ENCODE measurements at regions not wholly inside any gene's neighbourhood (a gene's known extent, or its start where the extent isn't known, plus 50 kb on each side); places are given as distances from the start of the nearest gene placed in this dataset.

DNA sequence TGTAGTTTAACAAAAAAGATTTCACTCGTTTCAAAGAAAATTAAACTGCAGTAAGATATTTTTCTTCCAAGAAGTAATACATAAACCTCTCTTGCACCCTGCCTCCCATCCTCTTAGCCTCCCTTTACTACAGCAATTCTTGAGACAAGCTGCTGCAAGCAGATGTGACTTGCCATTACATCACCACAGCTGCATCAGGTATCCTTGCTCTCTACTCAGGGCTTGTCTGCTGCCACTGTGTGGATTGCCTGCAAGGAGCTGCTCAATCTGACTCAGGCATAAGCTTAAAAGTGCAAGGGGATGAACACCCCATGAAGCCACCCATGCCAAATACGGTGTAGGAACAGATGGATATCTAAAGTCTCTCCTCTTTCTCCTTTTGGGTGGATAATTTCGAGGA, 609.9 kb downstream of the DNAJB9 start:
- Histone ChIP-seq H3K36me3 (ENCODE audit: control insufficient read depth in 4 of 4, insufficient read depth in 4 of 4, low read length in 4 of 4) (no peaks in the 10 kb centered on the region), H3K27ac (ENCODE audit: low read depth in 1 of 2, low read length in 1 of 2) (no peak overlapping the region), H3K27me3 (ENCODE audit: control insufficient read depth in 3 of 3, insufficient read depth in 3 of 3, low read length in 2 of 3) (no peaks in the 10 kb centered on the region), H3K4me1 (ENCODE audit: control insufficient read depth in 5 of 5, insufficient read depth in 5 of 5, low read length in 5 of 5) (no peaks in the 10 kb centered on the region), H3K9me3 (ENCODE audit: control insufficient read depth in 4 of 4, insufficient read depth in 3 of 4, low read length in 3 of 4) (no peaks in the 10 kb centered on the region), H3K4me3 (no peak overlapping the region), H3K9ac (ENCODE audit: insufficient read depth in 1 of 2, low read length in 2 of 2) (no peak overlapping the region)
- 80 to 83% methylated on average over 3 of the region's 3 CpGs for WGBS, 2 donors
- TF ChIP-seq, protein P1, sequence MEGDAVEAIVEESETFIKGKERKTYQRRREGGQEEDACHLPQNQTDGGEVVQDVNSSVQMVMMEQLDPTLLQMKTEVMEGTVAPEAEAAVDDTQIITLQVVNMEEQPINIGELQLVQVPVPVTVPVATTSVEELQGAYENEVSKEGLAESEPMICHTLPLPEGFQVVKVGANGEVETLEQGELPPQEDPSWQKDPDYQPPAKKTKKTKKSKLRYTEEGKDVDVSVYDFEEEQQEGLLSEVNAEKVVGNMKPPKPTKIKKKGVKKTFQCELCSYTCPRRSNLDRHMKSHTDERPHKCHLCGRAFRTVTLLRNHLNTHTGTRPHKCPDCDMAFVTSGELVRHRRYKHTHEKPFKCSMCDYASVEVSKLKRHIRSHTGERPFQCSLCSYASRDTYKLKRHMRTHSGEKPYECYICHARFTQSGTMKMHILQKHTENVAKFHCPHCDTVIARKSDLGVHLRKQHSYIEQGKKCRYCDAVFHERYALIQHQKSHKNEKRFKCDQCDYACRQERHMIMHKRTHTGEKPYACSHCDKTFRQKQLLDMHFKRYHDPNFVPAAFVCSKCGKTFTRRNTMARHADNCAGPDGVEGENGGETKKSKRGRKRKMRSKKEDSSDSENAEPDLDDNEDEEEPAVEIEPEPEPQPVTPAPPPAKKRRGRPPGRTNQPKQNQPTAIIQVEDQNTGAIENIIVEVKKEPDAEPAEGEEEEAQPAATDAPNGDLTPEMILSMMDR (IDR thresholded peaks at IDR 0.05; ENCODE audit: control extremely low read depth, extremely low read depth) = no peak
- no peak for ATAC-seq (ENCODE audit: insufficient read depth, low FRiP score)
- DNase-seq = no peak

DNA sequence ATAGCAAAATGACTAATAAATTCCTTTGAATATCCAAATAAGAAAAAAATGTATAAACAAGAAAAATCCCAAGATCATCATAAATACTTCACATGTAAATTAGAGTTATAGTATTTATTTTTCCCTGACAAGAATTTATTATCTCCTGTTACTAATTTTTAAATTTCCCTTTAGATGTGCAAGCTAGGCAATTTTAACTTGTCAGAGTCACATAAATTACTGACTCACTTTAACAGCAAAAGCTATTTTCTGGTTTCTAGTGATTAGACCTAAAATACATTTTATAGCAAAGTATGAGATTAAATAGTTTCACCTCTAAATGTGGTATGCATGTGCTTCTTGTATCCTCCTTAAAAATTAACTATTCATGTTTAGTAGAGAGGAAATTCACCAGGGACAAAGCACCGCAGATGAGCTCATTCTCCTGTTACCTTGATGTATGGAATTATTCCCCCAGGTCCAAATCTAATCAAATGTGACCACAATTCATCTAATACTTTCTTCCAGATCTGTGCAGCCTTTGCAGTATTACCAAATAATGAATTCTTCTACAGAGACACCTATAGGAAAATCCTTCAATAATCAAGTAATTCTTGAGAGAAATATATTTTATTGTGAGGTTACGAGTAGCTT, 621.2 kb downstream of the DNAJB9 start:
- Histone ChIP-seq H3K27me3 (ENCODE audit: control insufficient read depth in 3 of 3, insufficient read depth in 3 of 3, low read length in 2 of 3) (no peaks in the 10 kb centered on the region), H3K36me3 (ENCODE audit: control insufficient read depth in 4 of 4, insufficient read depth in 4 of 4, low read length in 4 of 4) (no peaks in the 10 kb centered on the region), H3K4me3 (no peak overlapping the region), H3K4me1 (ENCODE audit: control insufficient read depth in 5 of 5, insufficient read depth in 5 of 5, low read length in 5 of 5) (no peaks in the 10 kb centered on the region), H3K27ac (ENCODE audit: low read depth in 1 of 2, low read length in 1 of 2) (no peak overlapping the region), H3K9ac (ENCODE audit: insufficient read depth in 1 of 2, low read length in 2 of 2) (no peak overlapping the region), H3K9me3 (ENCODE audit: control insufficient read depth in 4 of 4, insufficient read depth in 3 of 4, low read length in 3 of 4) (no peaks in the 10 kb centered on the region)
- ATAC-seq (ENCODE audit: insufficient read depth, low FRiP score) (no peak), DNase-seq (no peak)
- 86% methylated on average over 2 of the region's 2 CpGs for WGBS, 2 donors
- TF ChIP-seq, protein P1 (IDR thresholded peaks at IDR 0.05; ENCODE audit: control extremely low read depth, extremely low read depth) = no peak

GRCh38 chr7:109206196-109206595, 636.5 kb downstream of the DNAJB9 start:
- H3K36me3 ChIP-seq (ENCODE audit: control insufficient read depth in 4 of 4, insufficient read depth in 4 of 4, low read length in 4 of 4) = no peaks in the 10 kb centered on the region
- H3K9me3 ChIP-seq (ENCODE audit: control insufficient read depth in 4 of 4, insufficient read depth in 3 of 4, low read length in 3 of 4) = peaks cover 0 to 5% (median 0%) of the 10 kb centered on the region in 4 donors
- no peak for ATAC-seq (ENCODE audit: insufficient read depth, low FRiP score)
- no peaks in the 10 kb centered on the region for H3K27me3 ChIP-seq (ENCODE audit: control insufficient read depth in 3 of 3, insufficient read depth in 3 of 3, low read length in 2 of 3)
- H3K4me3 ChIP-seq = no peak overlapping the region
- TF ChIP-seq, protein P1 (IDR thresholded peaks at IDR 0.05; ENCODE audit: control extremely low read depth, extremely low read depth) = no peak
- 93 to 99% methylated on average over 2 of the region's 2 CpGs for WGBS, 2 donors
- DNase-seq = no peak
- H3K27ac ChIP-seq (ENCODE audit: low read depth in 1 of 2, low read length in 1 of 2) = no peak overlapping the region
- no peak overlapping the region for H3K9ac ChIP-seq (ENCODE audit: insufficient read depth in 1 of 2, low read length in 2 of 2)
- no peaks in the 10 kb centered on the region for H3K4me1 ChIP-seq (ENCODE audit: control insufficient read depth in 5 of 5, insufficient read depth in 5 of 5, low read length in 5 of 5)

GRCh38 chr7:109213081-109213480, 643.4 kb downstream of the DNAJB9 start:
- TF ChIP-seq, protein P1 (IDR thresholded peaks at IDR 0.05; ENCODE audit: control extremely low read depth, extremely low read depth) = no peak
- no peak overlapping the region for H3K9ac ChIP-seq (ENCODE audit: insufficient read depth in 1 of 2, low read length in 2 of 2)
- 71 to 75% methylated on average over 3 of the region's 3 CpGs for WGBS, 2 donors
- ATAC-seq (ENCODE audit: insufficient read depth, low FRiP score) (no peak), DNase-seq (no peak)
- H3K36me3 ChIP-seq (ENCODE audit: control insufficient read depth in 4 of 4, insufficient read depth in 4 of 4, low read length in 4 of 4) = no peaks in the 10 kb centered on the region
- no peaks in the 10 kb centered on the region for H3K27me3 ChIP-seq (ENCODE audit: control insufficient read depth in 3 of 3, insufficient read depth in 3 of 3, low read length in 2 of 3)
- H3K4me1 ChIP-seq (ENCODE audit: control insufficient read depth in 5 of 5, insufficient read depth in 5 of 5, low read length in 5 of 5) = no peaks in the 10 kb centered on the region
- peaks cover 0 to 6% (median 2%) of the 10 kb centered on the region in 4 donors for H3K9me3 ChIP-seq (ENCODE audit: control insufficient read depth in 4 of 4, insufficient read depth in 3 of 4, low read length in 3 of 4)
- no peak overlapping the region for H3K27ac ChIP-seq (ENCODE audit: low read depth in 1 of 2, low read length in 1 of 2)
- no peak overlapping the region for H3K4me3 ChIP-seq
